Hepatocyte (in vitro differentiated cells): ENCODE measurements at regions not wholly inside any gene's neighbourhood (a gene's known extent, or its start where the extent isn't known, plus 50 kb on each side); places are given as distances from the start of the nearest gene placed in this dataset.

Experiments
- EZH2 ChIP-seq: fragments of 200-600 bp; sonication (generic); IDR thresholded peaks from 2 replicates; pipeline ENCODE4 v1.6.1; 2016; ENCODE audit warnings: antibody characterized with exemption, mild to moderate bottlenecking, borderline replicate concordance
- TF ChIP-seq, protein P1 (sequence below): fragments of 200-600 bp; sonication (generic); IDR thresholded peaks from 2 replicates; pipeline ENCODE4 v1.5.1; 2016; ENCODE audit warnings: antibody characterized with exemption, mild to moderate bottlenecking; ENCODE audit not compliant: poor library complexity

GRCh38 chr11:26777372-26777808 is 55.5 kb upstream of the SLC5A12 start:
- TF ChIP-seq, protein P1, sequence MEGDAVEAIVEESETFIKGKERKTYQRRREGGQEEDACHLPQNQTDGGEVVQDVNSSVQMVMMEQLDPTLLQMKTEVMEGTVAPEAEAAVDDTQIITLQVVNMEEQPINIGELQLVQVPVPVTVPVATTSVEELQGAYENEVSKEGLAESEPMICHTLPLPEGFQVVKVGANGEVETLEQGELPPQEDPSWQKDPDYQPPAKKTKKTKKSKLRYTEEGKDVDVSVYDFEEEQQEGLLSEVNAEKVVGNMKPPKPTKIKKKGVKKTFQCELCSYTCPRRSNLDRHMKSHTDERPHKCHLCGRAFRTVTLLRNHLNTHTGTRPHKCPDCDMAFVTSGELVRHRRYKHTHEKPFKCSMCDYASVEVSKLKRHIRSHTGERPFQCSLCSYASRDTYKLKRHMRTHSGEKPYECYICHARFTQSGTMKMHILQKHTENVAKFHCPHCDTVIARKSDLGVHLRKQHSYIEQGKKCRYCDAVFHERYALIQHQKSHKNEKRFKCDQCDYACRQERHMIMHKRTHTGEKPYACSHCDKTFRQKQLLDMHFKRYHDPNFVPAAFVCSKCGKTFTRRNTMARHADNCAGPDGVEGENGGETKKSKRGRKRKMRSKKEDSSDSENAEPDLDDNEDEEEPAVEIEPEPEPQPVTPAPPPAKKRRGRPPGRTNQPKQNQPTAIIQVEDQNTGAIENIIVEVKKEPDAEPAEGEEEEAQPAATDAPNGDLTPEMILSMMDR, result no peak
- TF ChIP-seq EZH2, result no peak
